ENCODE measurements at regions not wholly inside any gene's neighbourhood (a gene's known extent, or its start where the extent isn't known, plus 50 kb on each side); places are given as distances from the start of the nearest gene placed in this dataset.

GRCh38 chr4:123216946-123217345 lies 179.6 kb upstream of the SPRY1 start:
- Mint-ChIP-seq H3K4me1 (ENCODE audit: unreplicated experiment) (peaks cover 10% of the 10 kb centered on the region), H3K4me3 (ENCODE audit: unreplicated experiment) (no peak overlapping the region), H3K9me3 (ENCODE audit: unreplicated experiment) (no peaks in the 10 kb centered on the region), H3K36me3 (ENCODE audit: low read depth, unreplicated experiment) (no peaks in the 10 kb centered on the region), H3K27ac (ENCODE audit: unreplicated experiment) (no peak overlapping the region), H3K27me3 (ENCODE audit: unreplicated experiment) (no peaks in the 10 kb centered on the region)
- TF ChIP-seq CTCF (IDR thresholded peaks at IDR 0.05; ENCODE audit: unreplicated experiment), result no peak
- no peak for DNase-seq (ENCODE audit: low spot score)

GRCh38 chr4:123217664-123218063 lies 178.9 kb upstream of the SPRY1 start:
- Mint-ChIP-seq H3K4me1 (ENCODE audit: unreplicated experiment) (peaks cover 10% of the 10 kb centered on the region), H3K36me3 (ENCODE audit: low read depth, unreplicated experiment) (no peaks in the 10 kb centered on the region), H3K27me3 (ENCODE audit: unreplicated experiment) (no peaks in the 10 kb centered on the region), H3K27ac (ENCODE audit: unreplicated experiment) (no peak overlapping the region), H3K9me3 (ENCODE audit: unreplicated experiment) (no peaks in the 10 kb centered on the region), H3K4me3 (ENCODE audit: unreplicated experiment) (no peak overlapping the region)
- no peak for TF ChIP-seq CTCF (IDR thresholded peaks at IDR 0.05; ENCODE audit: unreplicated experiment)
- no peak for DNase-seq (ENCODE audit: low spot score)

GRCh38 chr4:123218981-123219380 lies 177.6 kb upstream of the SPRY1 start:
- no peak overlapping the region for H3K27ac Mint-ChIP-seq (ENCODE audit: unreplicated experiment)
- H3K4me3 Mint-ChIP-seq (ENCODE audit: unreplicated experiment), result no peak overlapping the region

GRCh38 chr4:123229286-123229685 lies 167.3 kb upstream of the SPRY1 start:
- H3K4me3 Mint-ChIP-seq (ENCODE audit: unreplicated experiment), result no peak overlapping the region
- no peaks in the 10 kb centered on the region for H3K36me3 Mint-ChIP-seq (ENCODE audit: low read depth, unreplicated experiment)
- peaks cover 12% of the 10 kb centered on the region for H3K4me1 Mint-ChIP-seq (ENCODE audit: unreplicated experiment)
- H3K27ac Mint-ChIP-seq (ENCODE audit: unreplicated experiment), result no peak overlapping the region
- DNase-seq (ENCODE audit: low spot score), result no peak
- TF ChIP-seq CTCF (IDR thresholded peaks at IDR 0.05; ENCODE audit: unreplicated experiment), result no peak
- H3K27me3 Mint-ChIP-seq (ENCODE audit: unreplicated experiment), result peaks cover 3% of the 10 kb centered on the region
- no peaks in the 10 kb centered on the region for H3K9me3 Mint-ChIP-seq (ENCODE audit: unreplicated experiment)

More at GRCh38 chr4:123218981-123219380, 177.6 kb upstream of the SPRY1 start:
- Mint-ChIP-seq H3K9me3 (ENCODE audit: unreplicated experiment) (no peaks in the 10 kb centered on the region), H3K36me3 (ENCODE audit: low read depth, unreplicated experiment) (no peaks in the 10 kb centered on the region), H3K4me1 (ENCODE audit: unreplicated experiment) (peaks cover 10% of the 10 kb centered on the region), H3K27me3 (ENCODE audit: unreplicated experiment) (no peaks in the 10 kb centered on the region)
- TF ChIP-seq CTCF (IDR thresholded peaks at IDR 0.05; ENCODE audit: unreplicated experiment), result no peak
- no peak for DNase-seq (ENCODE audit: low spot score)

- peaks cover 3% of the 10 kb centered on the region for H3K27me3 Mint-ChIP-seq (ENCODE audit: unreplicated experiment)
- DNase-seq (ENCODE audit: low spot score), result no peak
- H3K27ac Mint-ChIP-seq (ENCODE audit: unreplicated experiment), result no peak overlapping the region
- no peaks in the 10 kb centered on the region for H3K9me3 Mint-ChIP-seq (ENCODE audit: unreplicated experiment)
- TF ChIP-seq CTCF (IDR thresholded peaks at IDR 0.05; ENCODE audit: unreplicated experiment), result no peak
- H3K4me1 Mint-ChIP-seq (ENCODE audit: unreplicated experiment), result peaks cover 12% of the 10 kb centered on the region
- H3K4me3 Mint-ChIP-seq (ENCODE audit: unreplicated experiment), result no peak overlapping the region
- H3K36me3 Mint-ChIP-seq (ENCODE audit: low read depth, unreplicated experiment), result no peaks in the 10 kb centered on the region
Observed at GRCh38 chr4:123230061-123230460, 166.5 kb upstream of the SPRY1 start.

Measured in endothelial cell (in vitro differentiated cells).